Uterus (tissue), 3 donors: ENCODE measurements at regions not wholly inside any gene's neighbourhood (a gene's known extent, or its start where the extent isn't known, plus 50 kb on each side); places are given as distances from the start of the nearest gene placed in this dataset.
"Not testable (repeated sequence)": the region's sequence is repeated elsewhere in the genome, so short reads cannot be mapped to it uniquely, and the experiment has no call there.

ENCODE experiments used
- DNase-seq, 2 donors: peaks; one replicate each; pipeline ENCODE4 v3.0.0-alpha.2; 2019 to 2020
- H3K27ac ChIP-seq, 2 donors: fragments of 200-600 bp; sonication (generic); 1 replicate in 1 of 2; 2 replicates in 1 of 2; pipeline ENCODE4 v1.5.1; 2016 to 2018
- H3K27me3 ChIP-seq, 2 donors: fragments of 200-600 bp; sonication (generic); one replicate each; pipeline ENCODE4 v1.5.1; 2018 to 2019; ENCODE audit warnings: control low read depth in 1 of 2
- H3K36me3 ChIP-seq, 2 donors: fragments of 200-600 bp; sonication (generic); one replicate each; pipeline ENCODE4 v1.5.1; 2019; ENCODE audit warnings: control low read depth in 1 of 2
- H3K4me1 ChIP-seq, 2 donors: fragments of 200-600 bp; sonication (generic); one replicate each; pipeline ENCODE4 v1.5.1; 2018 to 2019; ENCODE audit warnings: control low read depth in 1 of 2
- H3K4me3 ChIP-seq, 2 donors: fragments of 200-600 bp; sonication (generic); 1 replicate in 1 of 2; 2 replicates in 1 of 2; pipeline ENCODE4 v1.5.1; 2018 to 2019; ENCODE audit warnings: mild to moderate bottlenecking in 1 of 2
- H3K9me3 ChIP-seq, 2 donors: fragments of 200-600 bp; sonication (generic); one replicate each; pipeline ENCODE4 v1.5.1; 2019; ENCODE audit warnings: control low read depth in 1 of 2
- CTCF ChIP-seq, 4 experiments: fragments of 200-600 bp in 2 of 4; fragments of 450-650 bp in 2 of 4; sonication (generic) in 2 of 4; IDR thresholded peaks; one replicate each; pipeline ENCODE4 v1.5.1; 2016 to 2019; ENCODE audit warnings: antibody characterized with exemption in 4 of 4, mild to moderate bottlenecking in 2 of 4, moderate library complexity in 1 of 4
- POLR2A ChIP-seq, 2 donors: fragments of 450-650 bp; IDR thresholded peaks; one replicate each; pipeline ENCODE4 v1.6.1; 2016; ENCODE audit warnings: antibody characterized with exemption in 2 of 2, mild to moderate bottlenecking in 1 of 2, moderate library complexity in 1 of 2
- intact Hi-C: fragments of 100-400 bp; cut with DNase I; formaldehyde crosslinking; loops from one replicate; pipeline ENCODE4 v1.15.1; 2023; ENCODE audit warnings: low total_unique reads
- donor health status: DM: yes; HTN: yes; CAD: no.

- no peaks in the 10 kb centered on the region for H3K27me3 ChIP-seq
- no peak overlapping the region for H3K4me3 ChIP-seq
- no peaks in the 10 kb centered on the region for H3K36me3 ChIP-seq
- intact Hi-C loops, result no loop called here
- no peaks in the 10 kb centered on the region for H3K9me3 ChIP-seq
- TF ChIP-seq POLR2A (IDR thresholded peaks at IDR 0.05), result no peak
- no peak for TF ChIP-seq CTCF (IDR thresholded peaks at IDR 0.05)
- DNase-seq, result no peak
- H3K27ac ChIP-seq, result no peak overlapping the region
- no peaks in the 10 kb centered on the region for H3K4me1 ChIP-seq
Observed at GRCh38 chr1:189696297-189696696, 781.4 kb downstream of the BRINP3 start.

- no peak for DNase-seq
- no peaks in the 10 kb centered on the region for H3K27me3 ChIP-seq
- no peak overlapping the region for H3K4me3 ChIP-seq
Observed at GRCh38 chr1:189697113-189697512, 780.6 kb downstream of the BRINP3 start.

GRCh38 chr1:189701606-189702005 is 776.1 kb downstream of the BRINP3 start:
- no peak overlapping the region for H3K27ac ChIP-seq

More at GRCh38 chr1:189697113-189697512, 780.6 kb downstream of the BRINP3 start:
- intact Hi-C loops, result no loop called here
- TF ChIP-seq POLR2A (IDR thresholded peaks at IDR 0.05) (no peak), CTCF (IDR thresholded peaks at IDR 0.05) (no peak)
- no peaks in the 10 kb centered on the region for H3K36me3 ChIP-seq
- no peaks in the 10 kb centered on the region for H3K9me3 ChIP-seq
- no peaks in the 10 kb centered on the region for H3K4me1 ChIP-seq
- no peak overlapping the region for H3K27ac ChIP-seq

GRCh38 chr1:189706594-189706993 is 771.1 kb downstream of the BRINP3 start:
- intact Hi-C loops, result no loop called here

More at GRCh38 chr1:189701606-189702005, 776.1 kb downstream of the BRINP3 start:
- Histone ChIP-seq H3K4me3 (no peak overlapping the region), H3K36me3 (no peaks in the 10 kb centered on the region), H3K4me1 (no peaks in the 10 kb centered on the region), H3K27me3 (no peaks in the 10 kb centered on the region), H3K9me3 (no peaks in the 10 kb centered on the region)
- intact Hi-C loops, result no loop called here
- no peak for DNase-seq
- TF ChIP-seq CTCF (IDR thresholded peaks at IDR 0.05), result no peak
- TF ChIP-seq POLR2A (IDR thresholded peaks at IDR 0.05), result no peak

GRCh38 chr1:189708674-189709073 is 769.0 kb downstream of the BRINP3 start:
- no peaks in the 10 kb centered on the region for H3K9me3 ChIP-seq
- H3K4me3 ChIP-seq, result no peak overlapping the region
- H3K27ac ChIP-seq, result no peak overlapping the region
- H3K4me1 ChIP-seq, result no peaks in the 10 kb centered on the region
- no peaks in the 10 kb centered on the region for H3K27me3 ChIP-seq
- intact Hi-C loops, result no loop called here
- TF ChIP-seq POLR2A (IDR thresholded peaks at IDR 0.05), result no peak
- no peak for TF ChIP-seq CTCF (IDR thresholded peaks at IDR 0.05)
- no peak for DNase-seq
- H3K36me3 ChIP-seq, result no peaks in the 10 kb centered on the region

More at GRCh38 chr1:189706594-189706993, 771.1 kb downstream of the BRINP3 start:
- Histone ChIP-seq H3K36me3 (no peaks in the 10 kb centered on the region), H3K27me3 (no peaks in the 10 kb centered on the region), H3K9me3 (no peaks in the 10 kb centered on the region), H3K27ac (no peak overlapping the region), H3K4me1 (no peaks in the 10 kb centered on the region), H3K4me3 (no peak overlapping the region)
- no peak for DNase-seq
- no peak for TF ChIP-seq CTCF (IDR thresholded peaks at IDR 0.05)
- no peak for TF ChIP-seq POLR2A (IDR thresholded peaks at IDR 0.05)

GRCh38 chr1:189718147-189718795 is 759.4 kb downstream of the BRINP3 start:
- H3K4me3 ChIP-seq, H3K27ac ChIP-seq, DNase-seq, intact Hi-C loops, H3K27me3 ChIP-seq, H3K36me3 ChIP-seq, H3K9me3 ChIP-seq, H3K4me1 ChIP-seq: not testable (repeated sequence)
